ENCODE measurements at regions not wholly inside any gene's neighbourhood (a gene's known extent, or its start where the extent isn't known, plus 50 kb on each side); places are given as distances from the start of the nearest gene placed in this dataset.

DNA sequence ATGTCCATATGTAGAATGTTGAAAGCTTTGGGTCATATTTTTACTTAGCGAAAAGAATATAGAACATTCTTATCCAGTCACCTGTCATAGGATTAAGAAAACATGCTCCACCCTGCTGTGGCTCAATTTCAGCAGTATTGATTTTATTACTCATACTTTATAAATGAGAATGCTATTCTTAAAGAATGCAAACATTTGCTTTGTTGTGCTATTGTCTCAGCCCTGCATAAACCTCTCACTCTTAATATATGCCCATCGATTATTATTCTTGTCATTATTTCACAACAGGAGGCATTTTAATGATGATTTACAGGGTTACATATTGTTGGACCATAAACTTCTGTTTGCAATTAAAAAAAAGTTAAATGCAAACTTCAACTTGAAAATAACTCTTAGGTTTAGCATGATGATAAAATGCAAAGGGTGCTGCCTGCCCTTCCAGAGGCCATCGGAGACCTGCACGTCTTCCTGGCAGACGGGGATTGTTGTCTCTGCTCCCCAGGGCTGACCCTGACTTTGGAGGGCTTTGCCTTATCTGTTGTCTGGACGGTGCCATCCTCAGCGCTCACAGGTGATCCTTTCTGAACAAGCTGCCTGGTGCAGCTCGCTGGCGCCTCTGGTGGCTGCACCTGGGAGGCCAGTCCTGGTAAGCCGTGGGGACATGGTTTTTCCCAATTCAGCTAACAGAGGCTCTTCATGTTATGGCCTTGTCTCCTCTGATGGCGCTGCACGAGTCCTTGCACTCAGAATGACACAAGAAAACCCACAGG is 50.0 kb upstream of the SHH start:
- H3K27ac ChIP-seq (ENCODE audit: low read depth, low read length): no peak overlapping the region
- no peaks in the 10 kb centered on the region for H3K9me3 ChIP-seq (ENCODE audit: insufficient read depth, low read depth, low read length)
- H2AFZ ChIP-seq (ENCODE audit: low read depth, low read length): no peak overlapping the region
- DNase-seq (ENCODE audit: low read depth): no peak
- H3K36me3 Mint-ChIP-seq (ENCODE audit: low read depth, unreplicated experiment): no peaks in the 10 kb centered on the region
- peaks cover 26% of the 10 kb centered on the region for H3K27me3 ChIP-seq (ENCODE audit: insufficient read depth, low read length)
- H3K4me1 ChIP-seq (ENCODE audit: insufficient read depth, low read length): peaks cover 6% of the 10 kb centered on the region
- no peaks in the 10 kb centered on the region for H3K9me3 Mint-ChIP-seq (ENCODE audit: unreplicated experiment)
- H3K4me3 Mint-ChIP-seq (ENCODE audit: unreplicated experiment): no peak overlapping the region
- peaks cover 33% of the 10 kb centered on the region for H3K27me3 Mint-ChIP-seq (ENCODE audit: low read depth, unreplicated experiment)
- no peak overlapping the region for H3K9ac ChIP-seq (ENCODE audit: low read length)
- no peaks in the 10 kb centered on the region for H3K36me3 ChIP-seq (ENCODE audit: insufficient read depth, low read length)
- no peak overlapping the region for H3K27ac Mint-ChIP-seq (ENCODE audit: unreplicated experiment)
- H3K4me1 Mint-ChIP-seq (ENCODE audit: low read depth, unreplicated experiment): no peaks in the 10 kb centered on the region
- no peak overlapping the region for H3K4me2 ChIP-seq (ENCODE audit: low read length)
- no peaks in the 10 kb centered on the region for H3K79me2 ChIP-seq (ENCODE audit: insufficient read depth, low read length)
- H3K4me3 ChIP-seq (ENCODE audit: insufficient read depth, low read depth, low read length): no peak overlapping the region
- TF ChIP-seq EZH2 (IDR thresholded peaks at IDR 0.05; ENCODE audit: insufficient read depth, low read length): no peak
- TF ChIP-seq, protein P1, sequence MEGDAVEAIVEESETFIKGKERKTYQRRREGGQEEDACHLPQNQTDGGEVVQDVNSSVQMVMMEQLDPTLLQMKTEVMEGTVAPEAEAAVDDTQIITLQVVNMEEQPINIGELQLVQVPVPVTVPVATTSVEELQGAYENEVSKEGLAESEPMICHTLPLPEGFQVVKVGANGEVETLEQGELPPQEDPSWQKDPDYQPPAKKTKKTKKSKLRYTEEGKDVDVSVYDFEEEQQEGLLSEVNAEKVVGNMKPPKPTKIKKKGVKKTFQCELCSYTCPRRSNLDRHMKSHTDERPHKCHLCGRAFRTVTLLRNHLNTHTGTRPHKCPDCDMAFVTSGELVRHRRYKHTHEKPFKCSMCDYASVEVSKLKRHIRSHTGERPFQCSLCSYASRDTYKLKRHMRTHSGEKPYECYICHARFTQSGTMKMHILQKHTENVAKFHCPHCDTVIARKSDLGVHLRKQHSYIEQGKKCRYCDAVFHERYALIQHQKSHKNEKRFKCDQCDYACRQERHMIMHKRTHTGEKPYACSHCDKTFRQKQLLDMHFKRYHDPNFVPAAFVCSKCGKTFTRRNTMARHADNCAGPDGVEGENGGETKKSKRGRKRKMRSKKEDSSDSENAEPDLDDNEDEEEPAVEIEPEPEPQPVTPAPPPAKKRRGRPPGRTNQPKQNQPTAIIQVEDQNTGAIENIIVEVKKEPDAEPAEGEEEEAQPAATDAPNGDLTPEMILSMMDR (IDR thresholded peaks at IDR 0.05; ENCODE audit: insufficient read depth, low read depth, low read length): peak; percentile 20
- FAIRE-seq: no peak
- no peaks in the 10 kb centered on the region for H4K20me1 ChIP-seq (ENCODE audit: insufficient read depth, low read length)
